SK-N-SH (cell line): ENCODE measurements at regions not wholly inside any gene's neighbourhood (a gene's known extent, or its start where the extent isn't known, plus 50 kb on each side); places are given as distances from the start of the nearest gene placed in this dataset.

Experiments
- CTCF ChIA-PET: fragments of 300-600, 350-600 bp; formaldehyde crosslinking; extraction: SDS; loops from one replicate; lab custom pipeline; 2021; lab: Yijun Ruan, JAX
- POLR2A ChIA-PET: fragments of 350-600 bp; sonication (Branson Sonifier 250); formaldehyde crosslinking; extraction: SDS; loops from one replicate; lab custom pipeline; 2020; ENCODE audit warnings: antibody characterized with exemption, inconsistent platforms; lab: Yijun Ruan, JAX
- DNase-seq: peaks from one replicate; pipeline ENCODE4 v3.0.0; 2012
- H2AFZ ChIP-seq: fragments of 200-600 bp; sonication (generic); 2 replicates; pipeline ENCODE4 v1.8.1; 2016; ENCODE audit warnings: antibody characterized with exemption, mild to moderate bottlenecking, low read depth
- H3F3A ChIP-seq: fragments of 200-600 bp; sonication (generic); replicated peaks from 2 replicates; pipeline ENCODE3; 2016; ENCODE audit warnings: antibody characterized with exemption, mild to moderate bottlenecking; ENCODE audit not compliant: insufficient read depth
- H3K27ac ChIP-seq, 2 experiments: fragments of 200-500 bp in 1 of 2; fragments of 200-600 bp in 1 of 2; sonication (Bioruptor generic) in 1 of 2; sonication (generic), shearing (Covaris generic) in 1 of 2; 2 replicates each; pipeline versions ENCODE4 v1.5.1 to v1.6.1; 2014 to 2016; ENCODE audit warnings: low read depth in 2 of 2, inconsistent platforms in 1 of 2, low read length in 1 of 2, mild to moderate bottlenecking in 1 of 2, mixed read lengths in 1 of 2
- H3K27me3 ChIP-seq: fragments of 200-600 bp; sonication (generic), shearing (Covaris generic); 2 replicates; pipeline ENCODE4 v1.6.1; 2016; ENCODE audit warnings: mixed run types; ENCODE audit not compliant: insufficient read depth
- H3K36me3 ChIP-seq, 2 experiments: fragments of 200-500 bp in 1 of 2; fragments of 200-600 bp in 1 of 2; sonication (Bioruptor generic) in 1 of 2; sonication (generic) in 1 of 2; replicated peaks in 1 of 2; 2 replicates each; pipeline versions ENCODE3 to v1.5.1; 2014 to 2016; ENCODE audit warnings: low read length in 1 of 2, mild to moderate bottlenecking in 1 of 2; ENCODE audit not compliant: insufficient read depth in 2 of 2, control insufficient read depth in 1 of 2
- H3K4me1 ChIP-seq, 2 experiments: fragments of 200-500 bp in 1 of 2; fragments of 200-600 bp in 1 of 2; sonication (Bioruptor generic) in 1 of 2; sonication (generic), shearing (Covaris generic) in 1 of 2; 2 replicates each; pipeline versions ENCODE4 v1.5.1 to v1.6.1; 2014 to 2016; ENCODE audit warnings: low read depth in 1 of 2, low read length in 1 of 2, mixed run types in 1 of 2; ENCODE audit not compliant: insufficient read depth in 2 of 2, control insufficient read depth in 1 of 2
- H3K4me2 ChIP-seq: fragments of 200-600 bp; sonication (generic), shearing (Covaris generic); 2 replicates; pipeline ENCODE4 v1.6.1; 2017; ENCODE audit warnings: mixed run types
- H3K4me3 ChIP-seq, 2 experiments: fragments of 200-500 bp in 1 of 2; fragments of 200-600 bp in 1 of 2; sonication (Bioruptor generic) in 1 of 2; sonication (generic), shearing (Covaris generic) in 1 of 2; 2 replicates each; pipeline versions ENCODE4 v1.5.1 to v1.8.1; 2014 to 2016; ENCODE audit warnings: low read depth in 2 of 2, inconsistent platforms in 1 of 2, low read length in 1 of 2, mild to moderate bottlenecking in 1 of 2, mixed read lengths in 1 of 2, moderate library complexity in 1 of 2
- H3K79me2 ChIP-seq: fragments of 200-600 bp; sonication (generic); 2 replicates; pipeline ENCODE4 v1.8.1; 2017; ENCODE audit warnings: mild to moderate bottlenecking; ENCODE audit not compliant: insufficient read depth
- H3K9ac ChIP-seq: fragments of 200-600 bp; sonication (generic); 2 replicates; pipeline ENCODE4 v1.6.1; 2017; ENCODE audit warnings: mixed run types
- H3K9me2 ChIP-seq: fragments of 200-600 bp; sonication (generic); 2 replicates; pipeline ENCODE4 v1.6.1; 2017; ENCODE audit warnings: mixed run types
- H3K9me3 ChIP-seq: fragments of 200-600 bp; sonication (generic); 2 replicates; pipeline ENCODE4 v1.6.1; 2017; ENCODE audit warnings: mixed run types, mild to moderate bottlenecking, moderate library complexity
- H4K20me1 ChIP-seq: fragments of 200-600 bp; sonication (generic); 2 replicates; pipeline ENCODE4 v1.6.1; 2017; ENCODE audit warnings: mild to moderate bottlenecking, mixed run types; ENCODE audit not compliant: insufficient read depth
- CTCF ChIP-seq: fragments of 200-600 bp; sonication (generic); IDR thresholded peaks from 2 replicates; pipeline ENCODE4 v1.6.1; 2017; ENCODE audit warnings: antibody characterized with exemption, mild to moderate bottlenecking, moderate library complexity
- EP300 ChIP-seq, 2 experiments: IDR thresholded peaks; 2 replicates each; pipeline versions ENCODE4 v1.4.0 to v1.6.1; 2012; ENCODE audit warnings: borderline replicate concordance in 1 of 2, low read depth in 1 of 2, low read length in 1 of 2
- EZH2phosphoT487 ChIP-seq: fragments of 200-600 bp; sonication (generic); IDR thresholded peaks from 2 replicates; pipeline ENCODE4 v1.6.1; 2017; ENCODE audit warnings: low read depth, mixed run types, mild to moderate bottlenecking, antibody characterized with exemption, moderate library complexity, borderline replicate concordance
- FOXJ3 ChIP-seq: sonication (generic); formaldehyde crosslinking; IDR thresholded peaks from 2 replicates; pipeline ENCODE4 v1.5.1; 2020; ENCODE audit warnings: mild to moderate bottlenecking, missing genetic modification reagents
- MAX ChIP-seq: IDR thresholded peaks from 2 replicates; pipeline ENCODE4 v1.4.0; 2012; ENCODE audit warnings: low read depth
- RCOR1 ChIP-seq: fragments of 150-350 bp; IDR thresholded peaks from 2 replicates; pipeline ENCODE4 v1.6.1; 2017; ENCODE audit warnings: antibody characterized with exemption, low read length
- RFX5 ChIP-seq: IDR thresholded peaks from 2 replicates; pipeline ENCODE4 v1.6.1; 2012; ENCODE audit warnings: mild to moderate bottlenecking, improper control_type of control experiment, low read length
- SIN3A ChIP-seq: IDR thresholded peaks from 2 replicates; pipeline ENCODE4 v1.6.1; 2012; ENCODE audit warnings: low read depth, mild to moderate bottlenecking, low read length, moderate library complexity, borderline replicate concordance
- TAF1 ChIP-seq: IDR thresholded peaks from 2 replicates; pipeline ENCODE4 v1.6.1; 2012; ENCODE audit warnings: low read depth, mild to moderate bottlenecking, low read length, moderate library complexity, borderline replicate concordance
- TEAD4 ChIP-seq: IDR thresholded peaks from 2 replicates; pipeline ENCODE4 v1.4.0; 2012; ENCODE audit warnings: mild to moderate bottlenecking, borderline replicate concordance; ENCODE audit not compliant: insufficient read depth
- WGBS: methylation state at CpG from one replicate; pipeline ENCODE4 v1.1.6; 2017; ENCODE audit warnings: low lambda C conversion rate; 5-methylcytosine and 5-hydroxymethylcytosine counted together
- TF ChIP-seq, protein P1 (sequence below): IDR thresholded peaks from 2 replicates; pipeline ENCODE4 v1.6.1; 2012; ENCODE audit warnings: mild to moderate bottlenecking, low read depth, low read length, moderate library complexity
- TF ChIP-seq, protein P2 (sequence below): fragments of 150-350 bp; IDR thresholded peaks from 2 replicates; pipeline ENCODE4 v1.6.1; 2016; ENCODE audit warnings: mild to moderate bottlenecking, low read depth, low read length

DNA sequence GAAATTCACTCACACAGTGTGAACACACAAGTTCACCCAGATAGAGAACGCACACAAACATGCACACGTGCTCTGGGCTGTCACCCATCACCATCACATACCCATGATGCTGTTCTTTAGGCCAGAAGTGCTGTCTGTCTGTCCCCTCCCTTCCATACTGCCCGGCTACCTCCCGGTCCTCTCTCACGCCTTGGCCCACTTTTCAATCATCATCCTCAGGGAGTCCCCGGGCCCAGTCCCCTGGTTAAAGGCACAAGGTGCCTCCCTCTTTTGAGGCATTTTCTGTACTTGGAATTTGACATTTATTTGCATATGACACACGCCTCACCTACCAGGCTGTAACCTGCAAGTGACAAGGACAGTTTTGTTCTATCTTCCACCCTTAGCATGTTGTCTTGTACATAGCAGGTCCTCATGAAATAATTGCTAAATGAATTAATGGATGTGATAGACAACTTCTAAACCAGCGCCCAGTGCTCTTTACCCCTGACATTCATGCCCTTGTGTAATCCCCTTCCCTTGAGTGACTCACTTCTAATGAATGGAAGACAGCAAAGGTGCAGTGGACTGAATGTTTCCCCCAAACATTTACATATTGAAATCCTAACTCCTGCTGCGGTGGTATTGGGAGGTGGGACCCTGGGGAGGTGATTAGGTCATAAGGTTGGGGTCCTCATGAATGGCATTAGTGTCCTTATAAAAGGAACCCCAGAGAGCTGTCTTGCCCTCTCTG lies 73.9 kb upstream of the ADPGK start (continued):
- TF ChIP-seq, protein P1, sequence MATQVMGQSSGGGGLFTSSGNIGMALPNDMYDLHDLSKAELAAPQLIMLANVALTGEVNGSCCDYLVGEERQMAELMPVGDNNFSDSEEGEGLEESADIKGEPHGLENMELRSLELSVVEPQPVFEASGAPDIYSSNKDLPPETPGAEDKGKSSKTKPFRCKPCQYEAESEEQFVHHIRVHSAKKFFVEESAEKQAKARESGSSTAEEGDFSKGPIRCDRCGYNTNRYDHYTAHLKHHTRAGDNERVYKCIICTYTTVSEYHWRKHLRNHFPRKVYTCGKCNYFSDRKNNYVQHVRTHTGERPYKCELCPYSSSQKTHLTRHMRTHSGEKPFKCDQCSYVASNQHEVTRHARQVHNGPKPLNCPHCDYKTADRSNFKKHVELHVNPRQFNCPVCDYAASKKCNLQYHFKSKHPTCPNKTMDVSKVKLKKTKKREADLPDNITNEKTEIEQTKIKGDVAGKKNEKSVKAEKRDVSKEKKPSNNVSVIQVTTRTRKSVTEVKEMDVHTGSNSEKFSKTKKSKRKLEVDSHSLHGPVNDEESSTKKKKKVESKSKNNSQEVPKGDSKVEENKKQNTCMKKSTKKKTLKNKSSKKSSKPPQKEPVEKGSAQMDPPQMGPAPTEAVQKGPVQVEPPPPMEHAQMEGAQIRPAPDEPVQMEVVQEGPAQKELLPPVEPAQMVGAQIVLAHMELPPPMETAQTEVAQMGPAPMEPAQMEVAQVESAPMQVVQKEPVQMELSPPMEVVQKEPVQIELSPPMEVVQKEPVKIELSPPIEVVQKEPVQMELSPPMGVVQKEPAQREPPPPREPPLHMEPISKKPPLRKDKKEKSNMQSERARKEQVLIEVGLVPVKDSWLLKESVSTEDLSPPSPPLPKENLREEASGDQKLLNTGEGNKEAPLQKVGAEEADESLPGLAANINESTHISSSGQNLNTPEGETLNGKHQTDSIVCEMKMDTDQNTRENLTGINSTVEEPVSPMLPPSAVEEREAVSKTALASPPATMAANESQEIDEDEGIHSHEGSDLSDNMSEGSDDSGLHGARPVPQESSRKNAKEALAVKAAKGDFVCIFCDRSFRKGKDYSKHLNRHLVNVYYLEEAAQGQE = no peak

GRCh38 chr15:72856549-72857040 lies 73.0 kb upstream of the ADPGK start:
- DNase-seq = no peak
- Histone ChIP-seq H2AFZ (no peak overlapping the region), H3F3A (no peaks in the 10 kb centered on the region), H3K79me2 (no peaks in the 10 kb centered on the region), H3K4me3 (no peak overlapping the region), H3K9ac (no peak overlapping the region), H3K27ac (no peak overlapping the region), H3K27me3 (no peaks in the 10 kb centered on the region; the same call in 1 of the 2 replicates), H3K4me1 (no peaks in the 10 kb centered on the region), H3K9me2 (no peaks in the 10 kb centered on the region), H4K20me1 (no peaks in the 10 kb centered on the region), H3K4me2 (no peak overlapping the region), H3K9me3 (no peaks in the 10 kb centered on the region), H3K36me3 (no peaks in the 10 kb centered on the region)
- TF ChIP-seq EP300 (IDR thresholded peaks at IDR 0.05; ENCODE audit: borderline replicate concordance in 1 of 2, low read depth in 1 of 2, low read length in 1 of 2) = no peak
- no peak for TF ChIP-seq MAX
- TF ChIP-seq TAF1 = no peak
- no peak for TF ChIP-seq TEAD4
- TF ChIP-seq, protein P2, sequence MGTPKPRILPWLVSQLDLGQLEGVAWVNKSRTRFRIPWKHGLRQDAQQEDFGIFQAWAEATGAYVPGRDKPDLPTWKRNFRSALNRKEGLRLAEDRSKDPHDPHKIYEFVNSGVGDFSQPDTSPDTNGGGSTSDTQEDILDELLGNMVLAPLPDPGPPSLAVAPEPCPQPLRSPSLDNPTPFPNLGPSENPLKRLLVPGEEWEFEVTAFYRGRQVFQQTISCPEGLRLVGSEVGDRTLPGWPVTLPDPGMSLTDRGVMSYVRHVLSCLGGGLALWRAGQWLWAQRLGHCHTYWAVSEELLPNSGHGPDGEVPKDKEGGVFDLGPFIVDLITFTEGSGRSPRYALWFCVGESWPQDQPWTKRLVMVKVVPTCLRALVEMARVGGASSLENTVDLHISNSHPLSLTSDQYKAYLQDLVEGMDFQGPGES = no peak
- ChIA-PET CTCF (no interaction called here), POLR2A (no interaction called here)
- 59% methylated on average over 5 of the region's 5 CpGs for WGBS

- POLR2A ChIA-PET = no interaction called here
- Histone ChIP-seq H4K20me1 (no peaks in the 10 kb centered on the region), H3K4me1 (no peaks in the 10 kb centered on the region), H3K9ac (no peak overlapping the region), H3K79me2 (no peaks in the 10 kb centered on the region), H3K4me3 (no peak overlapping the region), H3K27me3 (no peaks in the 10 kb centered on the region; the same call in 1 of the 2 replicates), H3K9me3 (no peaks in the 10 kb centered on the region), H2AFZ (no peak overlapping the region), H3K4me2 (no peak overlapping the region), H3K27ac (no peak overlapping the region), H3K36me3 (no peaks in the 10 kb centered on the region), H3F3A (no peaks in the 10 kb centered on the region), H3K9me2 (no peaks in the 10 kb centered on the region)
- 18% methylated on average over 3 of the region's 3 CpGs for WGBS
- TF ChIP-seq EP300 (IDR thresholded peaks at IDR 0.05; ENCODE audit: borderline replicate concordance in 1 of 2, low read depth in 1 of 2, low read length in 1 of 2) (no peak), FOXJ3 (no peak), RFX5 (no peak), EZH2phosphoT487 (no peak), RCOR1 (no peak), SIN3A (no peak), CTCF (no peak)
- TF ChIP-seq, protein P2 = no peak
- no peak for DNase-seq
- CTCF ChIA-PET = no interaction called here
Measured at GRCh38 chr15:72855791-72856190, 72.2 kb upstream of the ADPGK start.
